Caco-2 (cell line): ENCODE measurements at regions not wholly inside any gene's neighbourhood (a gene's known extent, or its start where the extent isn't known, plus 50 kb on each side); places are given as distances from the start of the nearest gene placed in this dataset.

Experiments
- BruUV-seq: library from RNA; stranded (reverse); fragments of 400-500 nt; replicated peaks from 2 replicates; lab custom pipeline; 2021; lab: Mats Ljungman, UMichigan
- CTCF ChIA-PET: fragments of 300-600 bp; sonication (Branson Sonifier 250); formaldehyde crosslinking; loops from one replicate; lab custom pipeline; 2022; ENCODE audit warnings: antibody characterized with exemption; lab: Charles Lee
- POLR2A ChIA-PET: fragments of 300-600 bp; sonication (Branson Sonifier 250); formaldehyde crosslinking; loops from one replicate; lab custom pipeline; 2022; ENCODE audit warnings: antibody characterized with exemption; lab: Charles Lee
- DNase-seq, 2 experiments: peaks; one replicate each; pipeline versions ENCODE4 v3.0.0 to v3.0.0-alpha.2; 2020 to 2022
- H3K27me3 ChIP-seq: replicated peaks from 2 replicates; pipeline ENCODE4 v1.6.0; 2011; ENCODE audit warnings: low read length; ENCODE audit not compliant: control insufficient read depth, insufficient read depth
- H3K36me3 ChIP-seq: 2 replicates; pipeline ENCODE4 v1.5.1; 2011; ENCODE audit warnings: low read length; ENCODE audit not compliant: control insufficient read depth, insufficient read depth
- H3K4me1 ChIP-seq: fragments of 250-450 bp; sonication (Bioruptor Pico); 2 replicates; pipeline ENCODE4 v1.5.1; 2020; ENCODE audit warnings: mild to moderate bottlenecking
- H3K4me3 ChIP-seq: 2 replicates; pipeline ENCODE4 v1.5.1; 2011; ENCODE audit warnings: low read depth, mild to moderate bottlenecking, control low read depth, low read length
- H3K9me3 ChIP-seq: fragments of 250-450 bp; sonication (Bioruptor Pico); 2 replicates; pipeline ENCODE4 v1.5.1; 2020; ENCODE audit warnings: mild to moderate bottlenecking, moderate library complexity
- H3K27ac Mint-ChIP-seq: one replicate; pipeline ENCODE4 v1.8.0; 2022; ENCODE audit warnings: mixed read lengths; ENCODE audit not compliant: unreplicated experiment
- H3K27me3 Mint-ChIP-seq: one replicate; pipeline ENCODE4 v1.8.0; 2022; ENCODE audit warnings: mixed read lengths; ENCODE audit not compliant: insufficient read depth, unreplicated experiment
- H3K36me3 Mint-ChIP-seq: one replicate; pipeline ENCODE4 v1.8.0; 2022; ENCODE audit warnings: mild to moderate bottlenecking, mixed read lengths; ENCODE audit not compliant: insufficient read depth, unreplicated experiment
- H3K4me1 Mint-ChIP-seq: one replicate; pipeline ENCODE4 v1.8.0; 2022; ENCODE audit warnings: low read depth, mixed read lengths; ENCODE audit not compliant: unreplicated experiment
- H3K4me3 Mint-ChIP-seq: one replicate; pipeline ENCODE4 v1.8.0; 2022; ENCODE audit warnings: mild to moderate bottlenecking, moderate library complexity, mixed read lengths; ENCODE audit not compliant: unreplicated experiment
- H3K9me3 Mint-ChIP-seq: one replicate; pipeline ENCODE4 v1.8.0; 2022; ENCODE audit warnings: mixed read lengths; ENCODE audit not compliant: unreplicated experiment
- intact Hi-C: fragments of 100-400 bp; cut with micrococcal nuclease; formaldehyde crosslinking; loops from one replicate; pipeline ENCODE4 v1.10.0; 2022; ENCODE audit not compliant: unreplicated experiment
- TF ChIP-seq, protein P1 (sequence below), 2 experiments: fragments of 200-600 bp in 1 of 2; IDR thresholded peaks; 1 replicate in 1 of 2; 2 replicates in 1 of 2; pipeline versions ENCODE4 v1.5.1 to v1.8.0; 2011 to 2022; ENCODE audit warnings: antibody characterized with exemption in 1 of 2, control low read depth in 1 of 2, inconsistent platforms in 1 of 2, low read depth in 1 of 2, low read length in 1 of 2, mild to moderate bottlenecking in 1 of 2, moderate library complexity in 1 of 2; ENCODE audit not compliant: insufficient read depth in 1 of 2, severe bottlenecking in 1 of 2, unreplicated experiment in 1 of 2

DNA sequence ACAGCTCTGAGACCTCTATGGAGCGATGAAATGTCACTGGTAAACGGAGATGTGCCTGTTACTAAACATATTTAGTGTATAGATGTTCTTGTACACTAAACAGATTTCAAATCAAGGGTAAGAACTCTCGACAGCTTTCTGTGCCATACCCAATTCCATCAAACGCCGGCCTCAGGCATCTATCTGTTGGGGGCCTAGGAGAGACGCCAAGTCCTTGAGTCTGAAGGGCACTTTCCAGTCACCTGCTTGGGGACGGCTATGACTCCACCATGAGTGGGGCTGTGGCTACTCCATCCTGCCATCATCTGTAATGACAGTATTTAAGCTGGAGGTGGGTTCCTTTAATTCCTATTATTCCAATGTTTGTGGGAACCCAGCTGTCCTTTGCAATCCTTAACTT, 87.8 kb downstream of the SHANK2 start:
- BruUV-seq, result no TSS peak
- Mint-ChIP-seq H3K4me1 (peaks cover 27% of the 10 kb centered on the region), H3K27ac (no peak overlapping the region), H3K9me3 (peaks cover 1% of the 10 kb centered on the region), H3K4me3 (no peak overlapping the region), H3K36me3 (peaks cover 67% of the 10 kb centered on the region), H3K27me3 (no peaks in the 10 kb centered on the region)
- Histone ChIP-seq H3K36me3 (peaks cover 3% of the 10 kb centered on the region; the same call in 1 of the 2 replicates), H3K4me1 (peaks cover 20% of the 10 kb centered on the region), H3K27me3 (no peaks in the 10 kb centered on the region), H3K4me3 (no peak overlapping the region), H3K9me3 (peaks cover 4% of the 10 kb centered on the region; the same call in 1 of the 2 replicates)
- POLR2A ChIA-PET, result no interaction called here
- TF ChIP-seq, protein P1, sequence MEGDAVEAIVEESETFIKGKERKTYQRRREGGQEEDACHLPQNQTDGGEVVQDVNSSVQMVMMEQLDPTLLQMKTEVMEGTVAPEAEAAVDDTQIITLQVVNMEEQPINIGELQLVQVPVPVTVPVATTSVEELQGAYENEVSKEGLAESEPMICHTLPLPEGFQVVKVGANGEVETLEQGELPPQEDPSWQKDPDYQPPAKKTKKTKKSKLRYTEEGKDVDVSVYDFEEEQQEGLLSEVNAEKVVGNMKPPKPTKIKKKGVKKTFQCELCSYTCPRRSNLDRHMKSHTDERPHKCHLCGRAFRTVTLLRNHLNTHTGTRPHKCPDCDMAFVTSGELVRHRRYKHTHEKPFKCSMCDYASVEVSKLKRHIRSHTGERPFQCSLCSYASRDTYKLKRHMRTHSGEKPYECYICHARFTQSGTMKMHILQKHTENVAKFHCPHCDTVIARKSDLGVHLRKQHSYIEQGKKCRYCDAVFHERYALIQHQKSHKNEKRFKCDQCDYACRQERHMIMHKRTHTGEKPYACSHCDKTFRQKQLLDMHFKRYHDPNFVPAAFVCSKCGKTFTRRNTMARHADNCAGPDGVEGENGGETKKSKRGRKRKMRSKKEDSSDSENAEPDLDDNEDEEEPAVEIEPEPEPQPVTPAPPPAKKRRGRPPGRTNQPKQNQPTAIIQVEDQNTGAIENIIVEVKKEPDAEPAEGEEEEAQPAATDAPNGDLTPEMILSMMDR (IDR thresholded peaks at IDR 0.05; ENCODE audit: insufficient read depth in 1 of 2, low read depth in 1 of 2, low read length in 1 of 2, severe bottlenecking in 1 of 2, unreplicated experiment in 1 of 2), result no peak
- DNase-seq, result no peak
- CTCF ChIA-PET, result no interaction called here
- intact Hi-C loops, result no loop called here

DNA sequence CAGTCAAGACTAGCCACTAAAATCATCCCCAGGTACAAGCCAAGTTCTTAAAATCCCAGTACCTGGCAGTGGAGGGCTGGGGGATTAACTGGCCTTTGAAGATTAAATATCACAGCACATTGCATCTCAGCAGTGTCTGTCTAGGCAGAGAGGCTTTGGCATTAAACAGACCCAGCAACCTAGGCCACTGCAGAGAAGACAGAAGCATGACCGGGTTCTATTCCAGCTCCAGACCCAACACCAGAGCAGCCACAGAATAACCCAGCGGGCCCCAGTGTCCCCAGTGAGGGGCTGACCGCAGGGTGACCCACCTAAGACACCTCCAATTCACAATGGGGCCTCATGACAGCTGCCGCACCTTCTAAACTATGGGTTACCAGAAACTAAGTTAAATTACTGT, 88.2 kb downstream of the SHANK2 start:
- TF ChIP-seq, protein P1 (IDR thresholded peaks at IDR 0.05; ENCODE audit: insufficient read depth in 1 of 2, low read depth in 1 of 2, low read length in 1 of 2, severe bottlenecking in 1 of 2, unreplicated experiment in 1 of 2), result no peak
- H3K36me3 Mint-ChIP-seq, result peaks cover 67% of the 10 kb centered on the region
- peaks cover 27% of the 10 kb centered on the region for H3K4me1 Mint-ChIP-seq
- Histone ChIP-seq H3K27me3 (no peaks in the 10 kb centered on the region), H3K9me3 (peaks cover 4% of the 10 kb centered on the region; the same call in 1 of the 2 replicates), H3K36me3 (peaks cover 3% of the 10 kb centered on the region), H3K4me1 (peaks cover 20% of the 10 kb centered on the region), H3K4me3 (no peak overlapping the region)
- ChIA-PET CTCF (no interaction called here), POLR2A (no interaction called here)
- no peaks in the 10 kb centered on the region for H3K27me3 Mint-ChIP-seq
- peaks cover 6% of the 10 kb centered on the region for H3K9me3 Mint-ChIP-seq
- BruUV-seq, result no TSS peak
- intact Hi-C loops, result no loop called here
- no peak for DNase-seq
- no peak overlapping the region for H3K4me3 Mint-ChIP-seq
- no peak overlapping the region for H3K27ac Mint-ChIP-seq

DNA sequence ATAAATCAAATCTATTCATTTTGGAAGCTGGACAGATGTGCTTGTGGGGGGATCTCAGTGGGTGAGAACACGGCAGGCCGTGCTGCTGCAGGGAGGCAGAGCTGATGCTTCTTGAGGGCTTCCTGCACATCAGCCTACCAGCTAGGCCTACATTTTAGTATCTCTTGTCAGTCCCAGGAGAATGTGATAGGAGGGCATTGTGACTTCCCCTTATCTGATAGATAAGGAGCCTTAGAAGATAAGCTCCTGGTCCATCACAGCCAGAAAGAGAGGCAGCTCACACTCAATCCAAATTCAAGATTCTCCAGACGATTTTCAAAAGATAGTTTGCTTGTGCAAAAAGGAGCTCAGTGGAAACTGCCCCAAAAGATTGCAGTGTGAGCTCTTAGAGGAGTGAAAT, 89.0 kb downstream of the SHANK2 start:
- Histone ChIP-seq H3K4me1 (peaks cover 20% of the 10 kb centered on the region), H3K9me3 (no peaks in the 10 kb centered on the region), H3K36me3 (peaks cover 5% of the 10 kb centered on the region), H3K27me3 (no peaks in the 10 kb centered on the region), H3K4me3 (no peak overlapping the region)
- H3K36me3 Mint-ChIP-seq, result peaks cover 67% of the 10 kb centered on the region
- intact Hi-C loops, result loop anchor here (2.0 kb wide), 1 partner anchor 17 kb away; no protein-coding TSS in a partner anchor
- H3K4me1 Mint-ChIP-seq, result peaks cover 27% of the 10 kb centered on the region
- ChIA-PET POLR2A (no interaction called here), CTCF (no interaction called here)
- peak in 1 of 2 experiments; percentile 47 for DNase-seq
- peaks cover 14% of the 10 kb centered on the region for H3K9me3 Mint-ChIP-seq
- H3K27ac Mint-ChIP-seq, result peak overlapping the region; percentile 12
- H3K4me3 Mint-ChIP-seq, result no peak overlapping the region
- no TSS peak for BruUV-seq
- H3K27me3 Mint-ChIP-seq, result no peaks in the 10 kb centered on the region
- TF ChIP-seq, protein P1 (IDR thresholded peaks at IDR 0.05; ENCODE audit: insufficient read depth in 1 of 2, low read depth in 1 of 2, low read length in 1 of 2, severe bottlenecking in 1 of 2, unreplicated experiment in 1 of 2), result no peak
